Trophoblast cell (in vitro differentiated cells and primary cell): ENCODE measurements at regions not wholly inside any gene's neighbourhood (a gene's known extent, or its start where the extent isn't known, plus 50 kb on each side); places are given as distances from the start of the nearest gene placed in this dataset.

Experiments
- DNase-seq, 2 donors: peaks; one replicate each; pipeline ENCODE4 v3.0.0-alpha.2; 2016
- H2AFZ ChIP-seq: 2 replicates; pipeline ENCODE4 v1.6.1; 2013; ENCODE audit warnings: low read length, moderate library complexity, mild to moderate bottlenecking; ENCODE audit not compliant: insufficient read depth, poor library complexity
- H2AK5ac ChIP-seq: 2 replicates; pipeline ENCODE4 v1.6.1; 2013; ENCODE audit warnings: mild to moderate bottlenecking, low read length
- H2BK120ac ChIP-seq: 2 replicates; pipeline ENCODE4 v1.6.1; 2013; ENCODE audit warnings: low read length, mild to moderate bottlenecking, moderate library complexity; ENCODE audit not compliant: insufficient read depth, poor library complexity
- H2BK12ac ChIP-seq: 2 replicates; pipeline ENCODE4 v1.6.1; 2013; ENCODE audit warnings: mild to moderate bottlenecking, low read length, moderate library complexity
- H2BK5ac ChIP-seq: 2 replicates; pipeline ENCODE4 v1.6.1; 2013; ENCODE audit warnings: low read length, low read depth, moderate library complexity, mild to moderate bottlenecking; ENCODE audit not compliant: poor library complexity
- H3K14ac ChIP-seq: 2 replicates; pipeline ENCODE4 v1.6.1; 2013; ENCODE audit warnings: mild to moderate bottlenecking, low read length
- H3K18ac ChIP-seq: 2 replicates; pipeline ENCODE4 v1.6.1; 2013; ENCODE audit warnings: mild to moderate bottlenecking, low read length
- H3K23ac ChIP-seq: 2 replicates; pipeline ENCODE4 v1.6.1; 2013; ENCODE audit warnings: low read length
- H3K27ac ChIP-seq: 2 replicates; pipeline ENCODE4 v1.5.1; 2013; ENCODE audit warnings: low read depth, mild to moderate bottlenecking, inconsistent platforms, low read length, moderate library complexity
- H3K27me3 ChIP-seq: 2 replicates; pipeline ENCODE4 v1.6.1; 2013; ENCODE audit warnings: inconsistent platforms, mild to moderate bottlenecking, low read length, moderate library complexity; ENCODE audit not compliant: insufficient read depth
- H3K36me3 ChIP-seq, 2 experiments: 1 replicate in 1 of 2; 2 replicates in 1 of 2; pipeline ENCODE4 v1.6.1; 2013; ENCODE audit warnings: low read length in 2 of 2, mild to moderate bottlenecking in 2 of 2, moderate library complexity in 1 of 2; ENCODE audit not compliant: insufficient read depth in 2 of 2, control insufficient read depth in 1 of 2
- H3K4ac ChIP-seq: 2 replicates; pipeline ENCODE4 v1.6.1; 2013; ENCODE audit warnings: low read depth, mild to moderate bottlenecking, low read length, moderate library complexity
- H3K4me1 ChIP-seq, 2 experiments: 1 replicate in 1 of 2; 2 replicates in 1 of 2; pipeline ENCODE4 v1.6.1; 2013; ENCODE audit warnings: low read length in 2 of 2, mild to moderate bottlenecking in 2 of 2, moderate library complexity in 1 of 2; ENCODE audit not compliant: insufficient read depth in 2 of 2, control insufficient read depth in 1 of 2
- H3K4me2 ChIP-seq: 2 replicates; pipeline ENCODE4 v1.6.1; 2013; ENCODE audit warnings: inconsistent platforms, mild to moderate bottlenecking, low read length, moderate library complexity
- H3K4me3 ChIP-seq: 2 replicates; pipeline ENCODE4 v1.5.1; 2013; ENCODE audit warnings: mild to moderate bottlenecking, low read depth, low read length, inconsistent platforms
- H3K79me1 ChIP-seq: one replicate; pipeline ENCODE4 v1.6.1; 2013; ENCODE audit warnings: low read length
- H3K79me2 ChIP-seq: 2 replicates; pipeline ENCODE4 v1.6.1; 2013; ENCODE audit warnings: low read length, mild to moderate bottlenecking; ENCODE audit not compliant: control insufficient read depth, insufficient read depth, poor library complexity
- H3K9ac ChIP-seq: 2 replicates; pipeline ENCODE4 v1.6.1; 2013; ENCODE audit warnings: mild to moderate bottlenecking, low read length
- H3K9me3 ChIP-seq: 2 replicates; pipeline ENCODE4 v1.6.1; 2013; ENCODE audit warnings: low read depth, mild to moderate bottlenecking, control low read depth, inconsistent platforms, low read length; ENCODE audit not compliant: insufficient read depth
- H4K12ac ChIP-seq: 2 replicates; pipeline ENCODE4 v1.6.1; 2013; ENCODE audit warnings: low read depth, mild to moderate bottlenecking, low read length, moderate library complexity
- H4K8ac ChIP-seq: 2 replicates; pipeline ENCODE4 v1.6.1; 2013; ENCODE audit warnings: low read depth, mild to moderate bottlenecking, low read length, moderate library complexity
- H4K91ac ChIP-seq: one replicate; pipeline ENCODE4 v1.6.1; 2013; ENCODE audit warnings: low read depth, mild to moderate bottlenecking, low read length, moderate library complexity
- WGBS: extraction: QIAGEN DNeasy Blood & Tissue Kit; methylation state at CpG from one replicate; pipeline ENCODE4 v1.1.7; 2013; ENCODE audit warnings: missing lambda C conversion rate; ENCODE audit not compliant: insufficient read length, insufficient coverage; ENCODE audit errors: extremely low coverage; 5-methylcytosine and 5-hydroxymethylcytosine counted together

- Histone ChIP-seq H3K9ac (no peak overlapping the region), H4K91ac (no peak overlapping the region), H2BK120ac (no peak overlapping the region), H3K4me2 (no peak overlapping the region), H4K8ac (no peak overlapping the region), H2AFZ (no peak overlapping the region), H3K27ac (no peak overlapping the region), H3K27me3 (no peaks in the 10 kb centered on the region), H3K23ac (no peak overlapping the region), H2BK5ac (no peak overlapping the region), H3K4me1 (peaks cover 0 to 4% of the 10 kb centered on the region in 2 experiments), H3K36me3 (no peaks in the 10 kb centered on the region), H3K79me1 (no peaks in the 10 kb centered on the region), H3K4ac (no peak overlapping the region), H2AK5ac (no peak overlapping the region), H3K79me2 (no peaks in the 10 kb centered on the region), H4K12ac (no peak overlapping the region), H2BK12ac (no peak overlapping the region), H3K9me3 (peaks cover 2% of the 10 kb centered on the region), H3K4me3 (no peak overlapping the region), H3K18ac (no peak overlapping the region), H3K14ac (no peak overlapping the region)
- no CpG with 5 or more reads among the region's 5 CpGs for WGBS
- DNase-seq, result no peak
Measured at GRCh38 chr17:33970279-33970678, 284.8 kb upstream of the CCL2 start.

DNA sequence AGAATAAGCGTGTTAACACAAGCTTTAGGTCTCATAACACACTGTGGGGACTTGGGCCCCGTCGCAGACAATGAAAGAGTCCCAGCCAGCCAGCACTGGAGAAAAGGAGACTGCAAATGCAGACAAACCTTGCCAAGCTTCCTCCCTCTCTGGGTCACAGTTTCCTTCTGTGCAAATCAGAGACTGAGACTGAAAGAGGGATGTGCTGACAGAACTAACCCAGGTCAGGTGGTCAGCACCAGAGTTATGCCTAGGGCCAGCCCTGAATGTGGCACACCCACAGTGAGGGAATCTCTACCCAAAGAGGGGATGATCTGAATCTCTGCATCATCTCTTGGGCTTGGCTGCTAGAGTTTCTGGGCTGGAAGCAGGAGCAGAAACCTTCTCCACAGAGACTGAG is 282.3 kb upstream of the CCL2 start:
- no peak overlapping the region for H3K4me3 ChIP-seq
- no CpG with 5 or more reads among the region's 3 CpGs for WGBS
- no peak overlapping the region for H3K4ac ChIP-seq
- no peak overlapping the region for H2BK12ac ChIP-seq
- DNase-seq, result no peak
- no peak overlapping the region for H3K18ac ChIP-seq
- no peak overlapping the region for H2AFZ ChIP-seq
- no peak overlapping the region for H2BK120ac ChIP-seq
- no peak overlapping the region for H4K91ac ChIP-seq
- H3K79me1 ChIP-seq, result no peaks in the 10 kb centered on the region
- H3K4me1 ChIP-seq, result peaks cover 4 to 5% of the 10 kb centered on the region in 2 experiments
- no peak overlapping the region for H3K9ac ChIP-seq
- H4K12ac ChIP-seq, result no peak overlapping the region
- no peak overlapping the region for H3K27ac ChIP-seq
- no peak overlapping the region for H2AK5ac ChIP-seq
- H3K79me2 ChIP-seq, result no peaks in the 10 kb centered on the region
- H2BK5ac ChIP-seq, result no peak overlapping the region
- peaks cover 2% of the 10 kb centered on the region for H3K9me3 ChIP-seq
- H4K8ac ChIP-seq, result no peak overlapping the region
- no peak overlapping the region for H3K14ac ChIP-seq
- no peaks in the 10 kb centered on the region for H3K36me3 ChIP-seq
- H3K23ac ChIP-seq, result no peak overlapping the region
- H3K4me2 ChIP-seq, result no peak overlapping the region
- H3K27me3 ChIP-seq, result no peaks in the 10 kb centered on the region

- no peak overlapping the region for H2AFZ ChIP-seq
- H4K8ac ChIP-seq, result no peak overlapping the region
- H2AK5ac ChIP-seq, result no peak overlapping the region
- H3K9ac ChIP-seq, result no peak overlapping the region
- peaks cover 3 to 5% of the 10 kb centered on the region in 2 experiments for H3K4me1 ChIP-seq
- no peaks in the 10 kb centered on the region for H3K36me3 ChIP-seq
- H3K9me3 ChIP-seq, result peaks cover 2% of the 10 kb centered on the region
- H2BK12ac ChIP-seq, result no peak overlapping the region
- no CpG with 5 or more reads among the region's 5 CpGs for WGBS
- no peaks in the 10 kb centered on the region for H3K79me1 ChIP-seq
- H3K79me2 ChIP-seq, result no peaks in the 10 kb centered on the region
- H3K23ac ChIP-seq, result no peak overlapping the region
- no peak overlapping the region for H3K4ac ChIP-seq
- no peak for DNase-seq
- no peak overlapping the region for H3K4me3 ChIP-seq
- no peak overlapping the region for H3K27ac ChIP-seq
- no peak overlapping the region for H3K4me2 ChIP-seq
- no peak overlapping the region for H2BK5ac ChIP-seq
- no peak overlapping the region for H4K12ac ChIP-seq
- no peak overlapping the region for H3K18ac ChIP-seq
- no peak overlapping the region for H3K14ac ChIP-seq
- no peaks in the 10 kb centered on the region for H3K27me3 ChIP-seq
- H2BK120ac ChIP-seq, result no peak overlapping the region
- H4K91ac ChIP-seq, result no peak overlapping the region
Measured at GRCh38 chr17:33973491-33973890, 281.6 kb upstream of the CCL2 start.

GRCh38 chr17:33974276-33974675 is 280.8 kb upstream of the CCL2 start:
- Histone ChIP-seq H2AK5ac (no peak overlapping the region), H3K79me2 (no peaks in the 10 kb centered on the region), H3K27me3 (no peaks in the 10 kb centered on the region), H3K79me1 (no peaks in the 10 kb centered on the region), H3K18ac (no peak overlapping the region), H4K91ac (no peak overlapping the region), H4K8ac (no peak overlapping the region), H3K4me1 (peaks cover 0 to 5% of the 10 kb centered on the region in 2 experiments), H2BK12ac (no peak overlapping the region), H3K4ac (no peak overlapping the region), H2BK5ac (no peak overlapping the region), H3K27ac (no peak overlapping the region), H3K4me3 (no peak overlapping the region), H4K12ac (no peak overlapping the region), H3K23ac (no peak overlapping the region), H3K4me2 (no peak overlapping the region), H3K9me3 (peaks cover 2% of the 10 kb centered on the region), H2AFZ (no peak overlapping the region), H3K14ac (no peak overlapping the region), H3K9ac (no peak overlapping the region), H2BK120ac (no peak overlapping the region), H3K36me3 (no peaks in the 10 kb centered on the region)
- DNase-seq, result no peak
- no CpG with 5 or more reads among the region's 3 CpGs for WGBS
